ENCODE measurements at regions not wholly inside any gene's neighbourhood (a gene's known extent, or its start where the extent isn't known, plus 50 kb on each side); places are given as distances from the start of the nearest gene placed in this dataset.
"Not testable (repeated sequence)": the region's sequence is repeated elsewhere in the genome, so short reads cannot be mapped to it uniquely, and the experiment has no call there.

GRCh38 chr2:166831930-166832329 is 56.4 kb upstream of the XIRP2 start:
- FAIRE-seq, result no peak

- no peak for FAIRE-seq
Observed at GRCh38 chr2:166825914-166826313, 62.4 kb upstream of the XIRP2 start.

GRCh38 chr2:166814335-166814734 is 73.9 kb upstream of the XIRP2 start:
- FAIRE-seq, result no peak

GRCh38 chr2:166812166-166812891 is 76.0 kb upstream of the XIRP2 start:
- FAIRE-seq, result no peak

- FAIRE-seq, result no peak
Observed at GRCh38 chr2:166805753-166806152, 82.5 kb upstream of the XIRP2 start.

- FAIRE-seq, result no peak
Observed at GRCh38 chr2:166803373-166804000, 84.8 kb upstream of the XIRP2 start.

GRCh38 chr2:166802475-166802874 is 85.8 kb upstream of the XIRP2 start:
- no peak for FAIRE-seq

- no peak for FAIRE-seq
Observed at GRCh38 chr2:166792808-166793207, 95.5 kb upstream of the XIRP2 start.

- no peak for FAIRE-seq
Observed at GRCh38 chr2:166786707-166787106, 101.6 kb upstream of the XIRP2 start.

- FAIRE-seq, result peak; percentile 82
Observed at GRCh38 chr2:166784296-166784946, 103.9 kb upstream of the XIRP2 start.

GRCh38 chr2:166775176-166775575 is 113.1 kb upstream of the XIRP2 start:
- no peak for FAIRE-seq

GRCh38 chr2:166773308-166773949 is 114.9 kb upstream of the XIRP2 start:
- FAIRE-seq, result no peak

GRCh38 chr2:166768393-166769123 is 119.7 kb upstream of the XIRP2 start:
- FAIRE-seq, result no peak

GRCh38 chr2:166766769-166767322 is 121.4 kb upstream of the XIRP2 start:
- not testable (repeated sequence) for FAIRE-seq

GRCh38 chr2:166766220-166766619 is 122.1 kb upstream of the XIRP2 start:
- FAIRE-seq, result no peak

- FAIRE-seq, result no peak
Observed at GRCh38 chr2:166765141-166765540, 123.1 kb upstream of the XIRP2 start.

GRCh38 chr2:166764702-166765101 is 123.6 kb upstream of the XIRP2 start:
- FAIRE-seq, result no peak

- no peak for FAIRE-seq
Observed at GRCh38 chr2:166764216-166764615, 124.1 kb upstream of the XIRP2 start.

- FAIRE-seq, result no peak
Observed at GRCh38 chr2:166762746-166763145, 125.5 kb upstream of the XIRP2 start.

GRCh38 chr2:166758956-166759355 is 129.3 kb upstream of the XIRP2 start:
- no peak for FAIRE-seq

GRCh38 chr2:166750624-166751023 is 137.7 kb upstream of the XIRP2 start:
- FAIRE-seq, result no peak

GRCh38 chr2:166744117-166744516 is 144.2 kb upstream of the XIRP2 start:
- FAIRE-seq, result not testable (repeated sequence)

- not testable (repeated sequence) for FAIRE-seq
Observed at GRCh38 chr2:166743482-166743881, 144.8 kb upstream of the XIRP2 start.
